Bronchial epithelial cell (primary cell): ENCODE measurements at regions not wholly inside any gene's neighbourhood (a gene's known extent, or its start where the extent isn't known, plus 50 kb on each side); places are given as distances from the start of the nearest gene placed in this dataset.

Experiments
- DNase-seq: peaks from one replicate; pipeline ENCODE4 v3.0.0-alpha.2; 2010; ENCODE audit warnings: low read depth
- FAIRE-seq: peaks from 2 replicates; lab custom pipeline; 2011; peaks lifted over from hg19 to GRCh38; lab: Jason Lieb, UNC
- H3K27me3 ChIP-seq: 2 replicates; pipeline ENCODE4 v1.5.1; 2011; ENCODE audit warnings: low read length; ENCODE audit not compliant: control insufficient read depth, insufficient read depth
- H3K36me3 ChIP-seq: 2 replicates; pipeline ENCODE4 v1.5.1; 2011; ENCODE audit warnings: low read length; ENCODE audit not compliant: control insufficient read depth, insufficient read depth
- H3K4me3 ChIP-seq: 2 replicates; pipeline ENCODE4 v1.5.1; 2011; ENCODE audit warnings: mild to moderate bottlenecking, low read depth, low read length, control low read depth
- CTCF ChIP-seq: IDR thresholded peaks from 2 replicates; pipeline ENCODE4 v1.5.1; 2011; ENCODE audit warnings: mild to moderate bottlenecking, moderate library complexity, low read length, control low read depth, inconsistent platforms; ENCODE audit not compliant: insufficient read depth, severe bottlenecking

- Histone ChIP-seq H3K4me3 (no peak overlapping the region), H3K36me3 (no peaks in the 10 kb centered on the region), H3K27me3 (no peaks in the 10 kb centered on the region)
- no peak for FAIRE-seq
- no peak for TF ChIP-seq CTCF
- DNase-seq, result no peak
These were observed 830.4 kb upstream of the ZNF608 start for GRCh38 chr5:125576822-125577221.

GRCh38 chr5:125578551-125578950 lies 832.1 kb upstream of the ZNF608 start:
- DNase-seq (no peak), FAIRE-seq (no peak)
- Histone ChIP-seq H3K4me3 (no peak overlapping the region), H3K27me3 (no peaks in the 10 kb centered on the region), H3K36me3 (no peaks in the 10 kb centered on the region)
- no peak for TF ChIP-seq CTCF

- H3K36me3 ChIP-seq, result no peaks in the 10 kb centered on the region
- no peak for TF ChIP-seq CTCF
- no peak overlapping the region for H3K4me3 ChIP-seq
- DNase-seq, result no peak
- no peaks in the 10 kb centered on the region for H3K27me3 ChIP-seq
- FAIRE-seq, result no peak
These were observed 832.7 kb upstream of the ZNF608 start for GRCh38 chr5:125579182-125579581.

- TF ChIP-seq CTCF, result no peak
- FAIRE-seq, result no peak
- H3K36me3 ChIP-seq, result no peaks in the 10 kb centered on the region
- no peak for DNase-seq
- no peak overlapping the region for H3K4me3 ChIP-seq
- H3K27me3 ChIP-seq, result no peaks in the 10 kb centered on the region
These were observed 834.9 kb upstream of the ZNF608 start for GRCh38 chr5:125581311-125581710.

- FAIRE-seq (no peak), DNase-seq (peak; percentile 23)
- Histone ChIP-seq H3K36me3 (no peaks in the 10 kb centered on the region), H3K27me3 (no peaks in the 10 kb centered on the region), H3K4me3 (no peak overlapping the region)
- TF ChIP-seq CTCF, result no peak
These were observed 835.9 kb upstream of the ZNF608 start for GRCh38 chr5:125582352-125582751.
